H54 (cell line): ENCODE measurements at regions not wholly inside any gene's neighbourhood (a gene's known extent, or its start where the extent isn't known, plus 50 kb on each side); places are given as distances from the start of the nearest gene placed in this dataset.
A peak's percentile ranks its signal among the peaks of the same experiment; 100 is the strongest.
"Not testable (repeated sequence)": the region's sequence is repeated elsewhere in the genome, so short reads cannot be mapped to it uniquely, and the experiment has no call there.

Source experiments
- DNase-seq: peaks from one replicate; pipeline ENCODE4 v3.0.0; 2011; ENCODE audit warnings: low spot score, mixed read lengths; ENCODE audit not compliant: insufficient read length
- FAIRE-seq: peaks from 3 replicates; lab custom pipeline; 2011; peaks lifted over from hg19 to GRCh38; lab: Jason Lieb, UNC
- POLR2A ChIP-seq: IDR thresholded peaks from 2 replicates; pipeline ENCODE4 v1.6.1; 2011; ENCODE audit warnings: low read depth, mild to moderate bottlenecking, low read length

DNA sequence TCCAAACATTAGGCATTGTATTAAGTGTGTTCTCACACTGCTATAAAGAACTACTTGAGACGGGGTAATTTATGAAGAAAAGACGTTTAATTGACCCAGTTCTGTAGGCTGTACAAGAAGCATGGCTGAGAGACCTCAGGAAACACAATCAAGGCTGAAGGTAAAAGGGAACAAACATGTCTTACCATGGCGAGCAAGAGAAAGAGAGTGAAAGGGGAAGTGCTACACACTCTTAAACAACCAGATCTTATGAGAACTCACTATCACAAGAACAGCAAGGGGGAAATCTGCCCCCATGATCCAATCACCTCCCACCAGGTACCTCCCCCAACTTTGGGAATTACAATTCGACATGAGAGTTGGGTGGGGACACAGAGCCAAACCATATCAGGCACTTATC lies 86.6 kb upstream of the TOP1 start:
- no peak for DNase-seq
- no peak for TF ChIP-seq POLR2A
- no peak for FAIRE-seq

DNA sequence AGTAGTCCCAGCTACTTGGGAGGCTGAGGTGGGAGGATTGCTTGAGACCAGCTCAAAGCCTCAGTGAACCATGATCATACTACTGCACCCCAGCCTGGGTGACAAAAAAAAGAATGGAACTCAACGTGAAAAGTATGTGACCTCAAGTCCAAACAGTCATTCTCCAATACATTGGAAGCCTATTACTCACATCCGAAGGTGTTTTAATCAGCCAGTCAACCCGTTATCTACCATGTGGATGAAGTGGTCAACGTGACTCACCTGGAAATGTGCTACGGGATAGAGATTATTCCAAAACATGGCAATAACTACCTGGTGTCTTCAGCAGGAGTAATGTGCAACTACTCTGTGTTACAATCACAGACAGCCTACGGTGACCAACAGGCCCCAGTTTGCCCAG lies 85.8 kb upstream of the TOP1 start:
- no peak for TF ChIP-seq POLR2A
- DNase-seq: no peak
- FAIRE-seq: no peak

DNA sequence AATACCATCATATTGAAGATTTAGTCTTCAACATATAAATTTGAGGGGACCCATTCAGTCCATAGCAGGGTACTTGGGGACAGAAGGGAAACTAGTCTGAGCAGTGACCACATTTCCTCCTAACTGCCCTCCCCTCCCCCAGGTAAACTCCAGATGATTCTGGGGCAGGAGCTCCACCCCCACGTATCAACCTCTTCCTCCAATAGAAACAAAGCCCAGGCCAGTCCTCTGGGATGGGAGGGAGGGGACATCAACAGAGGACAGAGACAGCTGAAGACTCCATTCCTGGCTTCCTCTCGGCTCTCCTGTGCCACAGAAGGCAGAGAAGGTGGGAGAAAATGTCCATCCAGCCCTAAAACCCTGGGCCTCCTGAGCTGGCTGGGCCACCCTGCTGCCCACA lies 85.0 kb upstream of the TOP1 start:
- TF ChIP-seq POLR2A: no peak
- FAIRE-seq (no peak), DNase-seq (no peak)

DNA sequence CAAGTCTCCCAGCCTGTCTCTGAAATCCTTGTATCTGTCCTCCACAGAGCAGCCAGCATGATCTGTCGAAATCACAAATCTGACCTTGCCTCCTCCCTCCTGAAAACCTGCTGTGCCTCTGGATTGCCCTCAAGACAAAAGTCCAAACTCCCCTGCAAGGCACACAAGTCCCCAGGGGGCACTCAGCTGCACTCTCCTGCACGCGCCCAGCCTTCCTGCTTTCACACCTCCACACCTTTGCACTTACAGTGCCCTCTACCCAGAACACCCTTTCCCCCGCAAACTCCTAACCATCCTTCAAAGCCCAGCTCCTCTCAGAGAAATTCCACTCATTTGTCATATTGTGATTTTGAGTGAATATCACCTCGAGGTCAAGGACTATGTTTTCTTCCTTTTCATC lies 83.4 kb upstream of the TOP1 start:
- DNase-seq (no peak), FAIRE-seq (no peak)
- no peak for TF ChIP-seq POLR2A

DNA sequence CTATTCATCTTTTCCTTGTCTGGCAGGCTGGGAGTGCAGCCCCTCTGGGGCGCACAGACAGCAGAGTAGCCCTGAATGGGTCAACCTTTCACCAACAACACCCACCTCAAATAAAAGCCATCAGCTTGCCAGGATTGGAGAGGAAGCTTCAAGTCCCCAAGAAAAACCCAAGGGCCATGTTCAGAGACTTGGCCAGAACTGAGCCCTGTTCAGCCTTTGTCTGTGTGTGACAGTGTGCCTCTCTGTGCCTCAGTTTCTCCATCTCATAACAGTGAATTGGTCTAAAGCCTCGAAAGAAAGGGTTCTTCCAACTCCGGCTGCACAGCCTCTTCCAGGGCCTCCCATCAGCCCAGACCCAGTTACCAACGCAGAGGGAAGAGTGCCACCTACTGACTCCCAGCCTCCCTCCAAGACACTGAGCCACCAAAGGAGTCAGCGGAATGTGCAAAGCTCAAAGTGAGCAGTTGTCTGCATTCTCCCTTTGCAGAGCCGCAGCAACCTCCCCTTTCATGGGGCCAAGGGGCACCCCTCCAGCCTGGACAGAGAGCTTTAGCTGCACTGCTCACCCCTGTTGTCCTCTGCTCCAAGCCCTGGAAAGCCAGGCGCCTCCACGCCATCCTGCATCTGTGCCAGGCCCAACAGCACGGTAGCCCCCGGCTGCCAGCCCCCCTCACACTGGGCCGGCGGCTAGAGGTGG lies 82.7 kb upstream of the TOP1 start:
- no peak for TF ChIP-seq POLR2A
- no peak for FAIRE-seq
- peak; percentile 29 for DNase-seq

DNA sequence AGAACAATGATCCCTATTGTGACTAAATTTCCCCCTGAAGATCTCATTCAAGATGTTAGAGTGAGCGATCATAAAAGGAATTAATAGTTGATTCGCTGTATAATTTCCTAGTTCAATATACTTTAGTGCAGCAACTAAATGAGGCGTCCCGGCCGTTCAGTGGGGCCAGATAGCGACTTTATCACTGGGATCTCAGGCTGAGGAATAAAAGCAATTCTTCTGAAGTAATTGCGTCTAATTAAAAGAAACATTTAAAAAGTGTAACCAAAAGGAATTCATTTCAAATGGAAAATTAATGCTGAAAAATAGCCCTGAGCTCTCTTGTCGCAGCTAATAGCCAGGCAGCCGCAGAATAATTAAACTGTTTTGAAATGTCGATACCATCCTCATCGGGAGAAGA lies 82.2 kb upstream of the TOP1 start:
- no peak for TF ChIP-seq POLR2A
- FAIRE-seq (no peak), DNase-seq (no peak)

DNA sequence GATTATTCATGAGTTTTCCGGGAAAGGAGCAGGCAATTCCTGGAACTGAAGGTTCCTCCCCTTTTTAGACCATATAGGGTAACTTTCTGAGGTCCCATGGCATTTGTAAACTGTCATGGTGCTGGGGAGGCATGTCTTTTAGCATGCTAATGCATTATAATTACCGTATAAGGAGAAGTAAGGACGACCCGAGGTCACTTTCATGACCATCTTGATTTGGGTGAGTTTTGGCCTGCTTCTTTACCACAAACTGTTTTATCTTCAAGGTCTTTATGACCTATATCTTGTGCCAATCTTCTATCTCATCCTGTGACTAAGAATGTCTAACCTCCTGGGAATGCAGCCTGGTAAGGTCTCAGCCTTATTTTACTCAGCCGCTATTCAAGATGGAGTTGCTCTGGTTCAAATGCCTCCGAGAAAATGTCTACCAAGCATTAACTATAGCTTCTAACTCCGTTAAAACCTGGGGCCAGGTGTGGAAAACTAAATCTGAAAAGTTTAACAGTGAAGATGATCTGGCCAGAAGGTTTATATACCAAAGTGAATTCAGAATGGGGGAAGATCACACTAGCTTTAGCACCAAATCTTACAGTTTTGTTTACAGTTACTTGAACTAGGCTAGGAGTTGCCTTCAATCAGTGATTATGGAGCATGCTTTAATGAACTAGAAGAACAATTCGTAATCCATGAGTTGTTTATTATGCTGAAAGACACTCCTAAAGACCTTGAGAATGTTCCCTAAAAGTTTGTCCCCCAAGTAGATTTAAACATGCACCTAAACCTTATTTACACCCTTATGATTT lies 80.0 kb upstream of the TOP1 start:
- FAIRE-seq: no peak

DNA sequence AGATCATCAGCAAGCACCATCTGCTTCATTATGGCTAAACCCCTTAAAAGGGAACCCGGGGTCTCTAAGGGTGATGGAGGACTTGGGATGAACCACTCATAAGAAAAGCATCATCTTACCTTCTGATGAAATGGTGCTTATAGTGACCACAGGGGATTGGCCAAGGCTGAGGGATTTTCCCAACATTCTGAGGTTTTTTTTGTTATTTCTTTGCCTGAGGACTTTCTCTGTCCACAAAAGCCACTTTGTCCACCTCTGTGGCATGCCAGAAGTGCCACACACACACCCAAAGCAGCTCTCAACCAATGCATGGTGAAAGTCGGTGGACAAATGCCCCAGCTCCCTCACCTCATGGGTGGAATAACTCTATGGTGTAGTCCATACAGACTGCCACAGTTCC lies 79.3 kb upstream of the TOP1 start:
- DNase-seq (no peak), FAIRE-seq (no peak)
- no peak for TF ChIP-seq POLR2A

More for the DNA sequence above, 80.0 kb upstream of the TOP1 start:
- no peak for DNase-seq
- no peak for TF ChIP-seq POLR2A

DNA sequence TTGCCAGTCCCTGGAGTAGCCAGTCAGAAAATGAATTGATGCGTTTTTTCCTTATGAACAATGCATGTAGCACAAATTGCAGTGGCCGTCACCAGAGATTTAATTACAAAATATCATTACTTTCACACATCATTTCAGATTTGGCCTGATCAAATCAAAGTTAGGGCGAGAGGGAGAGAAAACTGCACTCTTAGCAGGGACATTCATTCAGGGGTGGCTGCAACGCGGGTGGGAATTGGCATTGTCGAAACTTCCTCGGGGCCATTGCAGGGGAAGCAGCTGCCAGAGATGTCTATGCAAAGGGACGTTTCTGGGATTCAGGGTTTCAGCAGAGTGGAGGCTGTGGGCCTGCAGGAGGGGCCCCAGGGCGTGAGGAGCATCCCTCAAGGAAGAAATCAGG lies 76.5 kb upstream of the TOP1 start:
- TF ChIP-seq POLR2A: no peak
- no peak for DNase-seq
- no peak for FAIRE-seq

DNA sequence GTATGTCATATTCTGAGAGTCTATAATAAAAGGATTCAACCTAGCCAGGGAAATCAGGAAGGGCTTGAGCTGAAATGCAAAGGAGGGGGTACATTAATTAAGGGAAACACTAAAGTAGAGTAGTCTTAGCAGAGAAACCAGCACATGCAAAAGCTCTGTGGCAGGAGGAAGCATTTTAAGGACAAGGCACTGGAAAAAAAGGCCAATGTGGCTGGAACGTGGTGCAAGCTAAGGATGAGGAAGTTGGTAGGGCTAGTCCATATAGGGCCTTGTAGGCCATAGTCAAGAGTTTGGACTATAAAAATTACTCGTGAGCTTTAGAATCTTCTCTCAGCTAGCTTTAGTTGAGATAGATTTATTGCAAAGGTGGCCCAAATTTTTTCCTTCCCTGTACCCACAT lies 75.2 kb upstream of the TOP1 start:
- TF ChIP-seq POLR2A: no peak
- DNase-seq (no peak), FAIRE-seq (no peak)

DNA sequence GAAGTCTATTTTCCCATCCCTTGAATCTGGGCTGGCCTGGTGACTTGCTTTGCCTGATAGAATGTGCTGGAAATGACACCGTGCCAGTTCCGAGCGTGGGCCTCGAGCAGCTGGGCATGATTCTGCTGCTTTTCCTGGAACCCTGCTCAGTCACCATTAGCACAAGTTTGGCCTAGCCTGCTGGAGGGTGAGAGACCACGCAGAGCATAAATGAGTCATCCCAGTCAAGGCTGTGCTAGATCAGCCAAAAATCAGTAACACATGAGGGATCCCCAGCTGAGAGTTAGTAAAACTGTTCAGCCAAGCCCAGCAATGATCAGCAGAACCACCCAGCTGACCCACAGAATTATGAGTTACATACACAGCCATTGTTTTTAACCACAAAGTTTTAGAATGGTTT lies 74.8 kb upstream of the TOP1 start:
- DNase-seq (no peak), FAIRE-seq (no peak)
- no peak for TF ChIP-seq POLR2A

DNA sequence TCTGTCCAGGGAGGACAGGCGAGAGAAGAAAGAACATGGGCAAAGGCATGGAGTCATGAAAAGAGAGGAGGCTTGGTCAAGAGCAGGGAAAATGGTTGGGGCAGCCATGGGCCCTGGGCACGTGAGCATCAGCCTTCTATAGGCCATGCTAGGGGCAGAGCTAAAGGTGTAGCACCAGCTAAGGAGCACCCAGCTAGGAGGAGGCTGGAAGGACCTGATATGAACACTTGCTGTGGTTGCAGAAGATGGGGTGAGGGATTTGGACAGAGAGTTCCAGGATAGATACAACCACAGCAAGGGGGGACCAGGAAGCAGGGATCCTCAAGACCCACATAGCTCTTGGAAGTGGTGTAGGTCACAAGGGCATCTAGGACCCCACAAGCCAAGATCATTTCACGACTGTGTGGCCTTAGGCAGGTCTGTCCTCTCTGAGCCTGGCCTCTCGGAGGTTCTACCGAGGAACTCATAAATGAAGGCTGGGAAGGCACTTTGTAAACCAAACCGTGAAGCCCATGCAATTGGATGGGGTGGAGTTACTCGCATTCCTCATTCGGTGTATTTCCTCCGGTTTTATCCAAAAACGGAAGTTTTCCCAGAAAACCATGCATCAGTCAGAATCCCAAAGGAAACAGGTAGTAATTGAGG lies 74.0 kb upstream of the TOP1 start:
- DNase-seq (no peak), FAIRE-seq (no peak)
- no peak for TF ChIP-seq POLR2A

DNA sequence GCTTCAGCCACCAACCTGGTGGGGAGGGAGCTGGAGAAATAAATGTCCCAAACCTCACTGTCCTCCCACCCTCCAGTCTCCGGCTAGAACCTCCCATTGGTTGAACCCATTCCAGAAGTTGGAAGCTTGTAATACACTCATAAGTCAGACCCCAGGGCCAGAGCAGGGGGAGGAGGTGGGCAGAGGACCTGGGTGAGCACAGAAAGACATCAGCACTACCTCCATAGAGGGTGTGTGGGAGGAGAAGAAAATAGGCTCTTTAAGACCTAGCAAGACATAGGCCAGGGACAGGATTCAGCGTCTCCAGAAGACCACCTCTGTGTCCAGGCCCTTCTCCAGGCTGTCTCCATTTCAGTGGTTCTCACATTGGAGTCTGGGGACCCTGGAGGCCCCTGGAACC lies 73.3 kb upstream of the TOP1 start:
- no peak for TF ChIP-seq POLR2A
- FAIRE-seq: no peak
- no peak for DNase-seq

DNA sequence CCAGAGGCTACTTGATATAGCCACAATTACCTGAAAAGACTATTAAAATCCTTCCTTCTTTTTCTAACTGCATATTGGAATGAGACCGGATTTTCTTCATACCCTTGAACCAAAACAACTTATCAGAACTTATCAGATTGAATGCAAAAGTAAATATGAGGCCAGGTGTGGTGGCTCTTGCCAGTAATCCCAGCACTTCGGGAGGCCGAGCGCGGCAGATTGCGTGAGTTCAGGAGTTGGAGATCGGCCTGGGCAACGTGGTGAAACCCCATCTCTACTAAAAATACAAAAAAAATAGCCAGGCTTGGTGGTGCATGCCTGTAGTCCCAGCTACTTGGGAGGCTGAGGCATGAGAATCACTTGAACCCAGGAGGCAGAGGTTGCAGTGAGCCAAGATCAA lies 72.8 kb upstream of the TOP1 start:
- DNase-seq, FAIRE-seq: not testable (repeated sequence)
